Endothelial cell (in vitro differentiated cells): ENCODE measurements at regions not wholly inside any gene's neighbourhood (a gene's known extent, or its start where the extent isn't known, plus 50 kb on each side); places are given as distances from the start of the nearest gene placed in this dataset.

Experiments used
- DNase-seq: peaks from one replicate; pipeline ENCODE4 v3.0.0; 2021; ENCODE audit warnings: low spot score
- H3K27ac Mint-ChIP-seq: one replicate; pipeline ENCODE4 v1.8.0; 2021; ENCODE audit warnings: mixed read lengths, inconsistent platforms; ENCODE audit not compliant: unreplicated experiment
- H3K27me3 Mint-ChIP-seq: one replicate; pipeline ENCODE4 v1.8.0; 2021; ENCODE audit warnings: mild to moderate bottlenecking, moderate library complexity, mixed read lengths, inconsistent platforms; ENCODE audit not compliant: unreplicated experiment
- H3K36me3 Mint-ChIP-seq: one replicate; pipeline ENCODE4 v1.8.0; 2021; ENCODE audit warnings: mild to moderate bottlenecking, low read depth, mixed read lengths, inconsistent platforms; ENCODE audit not compliant: unreplicated experiment
- H3K4me1 Mint-ChIP-seq: one replicate; pipeline ENCODE4 v1.8.0; 2021; ENCODE audit warnings: mild to moderate bottlenecking, mixed read lengths, inconsistent platforms; ENCODE audit not compliant: unreplicated experiment
- H3K4me3 Mint-ChIP-seq: one replicate; pipeline ENCODE4 v1.8.0; 2021; ENCODE audit warnings: mild to moderate bottlenecking, mixed read lengths, inconsistent platforms; ENCODE audit not compliant: unreplicated experiment
- H3K9me3 Mint-ChIP-seq: one replicate; pipeline ENCODE4 v1.8.0; 2021; ENCODE audit warnings: mixed read lengths, inconsistent platforms; ENCODE audit not compliant: unreplicated experiment
- TF ChIP-seq, protein P1 (sequence below): fragments of 200-600 bp; sonication (generic); IDR thresholded peaks from one replicate; pipeline ENCODE4 v1.5.0; 2021; ENCODE audit warnings: antibody characterized with exemption; ENCODE audit not compliant: unreplicated experiment

DNA sequence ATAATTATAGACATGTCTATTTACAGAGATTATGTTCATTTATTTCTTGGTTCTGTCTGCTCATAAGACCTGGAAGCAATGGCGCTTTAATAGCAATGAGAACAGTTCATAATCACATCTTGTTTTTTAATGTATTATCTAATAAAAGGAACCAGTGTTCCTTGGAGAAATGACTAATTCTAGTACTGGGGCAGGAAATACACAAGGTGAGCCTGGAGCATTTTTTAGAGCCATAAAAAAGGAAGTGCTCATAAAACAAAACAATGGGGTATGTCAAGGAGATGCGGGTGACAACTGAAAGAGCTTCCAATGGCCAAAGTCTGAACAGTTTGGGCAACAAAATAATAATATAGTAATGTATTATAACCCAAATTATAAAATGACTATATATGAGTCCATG lies 531.9 kb upstream of the CHD1 start:
- H3K27me3 Mint-ChIP-seq, result no peaks in the 10 kb centered on the region
- H3K4me1 Mint-ChIP-seq, result no peaks in the 10 kb centered on the region
- no peak overlapping the region for H3K4me3 Mint-ChIP-seq
- no peaks in the 10 kb centered on the region for H3K36me3 Mint-ChIP-seq
- TF ChIP-seq, protein P1, sequence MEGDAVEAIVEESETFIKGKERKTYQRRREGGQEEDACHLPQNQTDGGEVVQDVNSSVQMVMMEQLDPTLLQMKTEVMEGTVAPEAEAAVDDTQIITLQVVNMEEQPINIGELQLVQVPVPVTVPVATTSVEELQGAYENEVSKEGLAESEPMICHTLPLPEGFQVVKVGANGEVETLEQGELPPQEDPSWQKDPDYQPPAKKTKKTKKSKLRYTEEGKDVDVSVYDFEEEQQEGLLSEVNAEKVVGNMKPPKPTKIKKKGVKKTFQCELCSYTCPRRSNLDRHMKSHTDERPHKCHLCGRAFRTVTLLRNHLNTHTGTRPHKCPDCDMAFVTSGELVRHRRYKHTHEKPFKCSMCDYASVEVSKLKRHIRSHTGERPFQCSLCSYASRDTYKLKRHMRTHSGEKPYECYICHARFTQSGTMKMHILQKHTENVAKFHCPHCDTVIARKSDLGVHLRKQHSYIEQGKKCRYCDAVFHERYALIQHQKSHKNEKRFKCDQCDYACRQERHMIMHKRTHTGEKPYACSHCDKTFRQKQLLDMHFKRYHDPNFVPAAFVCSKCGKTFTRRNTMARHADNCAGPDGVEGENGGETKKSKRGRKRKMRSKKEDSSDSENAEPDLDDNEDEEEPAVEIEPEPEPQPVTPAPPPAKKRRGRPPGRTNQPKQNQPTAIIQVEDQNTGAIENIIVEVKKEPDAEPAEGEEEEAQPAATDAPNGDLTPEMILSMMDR, result no peak
- no peaks in the 10 kb centered on the region for H3K9me3 Mint-ChIP-seq
- H3K27ac Mint-ChIP-seq, result no peak overlapping the region
- DNase-seq, result no peak

DNA sequence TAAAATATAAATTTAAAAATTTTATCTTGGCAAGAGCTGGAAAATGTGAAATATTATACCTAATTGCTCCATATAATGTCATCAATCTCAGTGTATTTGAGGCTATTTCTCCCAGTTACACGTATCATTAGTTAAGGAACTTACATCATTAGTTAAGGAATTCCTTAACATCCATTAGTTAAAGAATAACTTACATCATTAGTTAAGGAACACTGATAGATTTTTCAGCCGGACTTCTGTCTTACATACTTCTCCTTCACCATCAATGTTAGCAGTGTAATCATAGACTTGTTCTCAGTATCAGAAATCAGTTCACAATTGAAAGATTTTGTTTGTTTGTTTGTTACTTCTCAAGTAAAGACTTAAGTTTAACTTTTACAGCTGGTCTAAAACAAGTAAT lies 524.4 kb upstream of the CHD1 start:
- no peaks in the 10 kb centered on the region for H3K4me1 Mint-ChIP-seq
- no peak for DNase-seq
- no peaks in the 10 kb centered on the region for H3K36me3 Mint-ChIP-seq
- H3K4me3 Mint-ChIP-seq, result no peak overlapping the region
- TF ChIP-seq, protein P1, result no peak
- H3K27ac Mint-ChIP-seq, result no peak overlapping the region
- H3K9me3 Mint-ChIP-seq, result no peaks in the 10 kb centered on the region
- H3K27me3 Mint-ChIP-seq, result no peaks in the 10 kb centered on the region

DNA sequence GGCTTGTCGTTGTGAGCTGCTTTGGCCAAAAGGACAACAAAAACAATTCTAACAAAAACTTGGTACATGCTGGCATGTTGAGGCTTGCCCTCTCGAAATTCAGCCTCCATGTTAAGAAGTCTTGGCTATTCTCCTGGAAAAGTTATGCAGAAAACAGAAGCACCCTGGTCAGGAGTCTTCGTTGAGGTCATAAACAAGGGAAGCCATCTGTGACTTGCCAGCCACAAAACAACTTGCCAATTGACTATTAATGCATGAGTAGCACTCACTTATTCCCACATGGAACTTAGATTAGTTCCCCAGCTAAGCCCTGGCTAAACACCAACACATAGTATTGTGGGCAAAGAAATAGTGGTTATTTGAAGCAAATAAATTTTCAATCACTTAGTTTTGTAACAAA lies 521.0 kb upstream of the CHD1 start:
- Mint-ChIP-seq H3K27ac (no peak overlapping the region), H3K36me3 (no peaks in the 10 kb centered on the region), H3K4me1 (no peaks in the 10 kb centered on the region), H3K27me3 (no peaks in the 10 kb centered on the region), H3K9me3 (no peaks in the 10 kb centered on the region), H3K4me3 (no peak overlapping the region)
- DNase-seq, result no peak
- TF ChIP-seq, protein P1, result no peak

DNA sequence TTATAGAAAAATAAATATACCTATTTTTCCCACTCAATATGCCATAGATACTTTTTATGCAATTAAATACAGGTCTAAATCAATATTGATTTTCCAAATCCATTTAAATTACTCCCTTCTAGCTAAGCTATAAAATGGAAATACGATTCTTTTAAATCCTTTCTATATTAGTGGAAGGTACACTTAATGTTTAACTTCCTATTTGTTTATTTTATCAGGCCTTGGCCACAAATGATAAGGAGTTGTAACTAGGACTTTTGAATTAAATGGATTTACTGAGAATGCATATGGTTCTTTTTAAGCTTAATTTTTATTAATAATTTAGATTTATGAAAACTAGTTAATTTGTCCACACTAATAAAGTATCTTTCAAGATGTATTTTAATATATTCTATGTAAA lies 517.0 kb upstream of the CHD1 start:
- H3K4me3 Mint-ChIP-seq, result no peak overlapping the region
- no peaks in the 10 kb centered on the region for H3K36me3 Mint-ChIP-seq
- H3K9me3 Mint-ChIP-seq, result no peaks in the 10 kb centered on the region
- no peak for DNase-seq
- H3K27ac Mint-ChIP-seq, result no peak overlapping the region
- no peaks in the 10 kb centered on the region for H3K4me1 Mint-ChIP-seq
- TF ChIP-seq, protein P1, result no peak
- peaks cover 3% of the 10 kb centered on the region for H3K27me3 Mint-ChIP-seq

DNA sequence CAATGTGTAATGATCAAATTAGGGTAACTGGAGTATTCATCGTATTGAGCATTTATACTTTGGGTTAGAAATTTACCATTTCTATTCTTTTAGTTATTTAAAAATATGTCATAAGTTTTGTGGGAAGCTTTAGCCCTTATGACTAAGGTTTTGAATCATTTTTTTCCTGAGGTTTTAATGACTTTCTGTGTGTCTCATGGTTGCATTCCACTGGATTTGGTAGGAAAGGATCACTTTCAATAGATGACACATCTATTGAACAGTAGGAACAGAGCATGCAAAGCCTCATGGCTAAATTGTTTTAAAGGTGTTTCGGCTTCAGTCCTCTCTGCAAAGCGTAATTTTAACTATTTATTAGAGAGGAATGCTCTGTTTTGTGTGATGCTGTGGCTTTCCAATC lies 512.4 kb upstream of the CHD1 start:
- DNase-seq, result no peak
- Mint-ChIP-seq H3K36me3 (no peaks in the 10 kb centered on the region), H3K9me3 (no peaks in the 10 kb centered on the region), H3K27me3 (peaks cover 3% of the 10 kb centered on the region), H3K27ac (no peak overlapping the region), H3K4me1 (no peaks in the 10 kb centered on the region), H3K4me3 (no peak overlapping the region)
- TF ChIP-seq, protein P1, result no peak
